Activated T-helper 1 cell treated with anti-CD3 and anti-CD28 coated beads, Interleukin-12 subunit alpha, Interleukin-12 subunit beta, Interleukin-2, Interleukin-4 antibody, amounts not matched to agents 30 ng/mL and 10 ng/mL and 1 ng/mL, durations not matched to agents 14 hours and 24 hours and 36 hours (primary cell): ENCODE measurements at regions not wholly inside any gene's neighbourhood (a gene's known extent, or its start where the extent isn't known, plus 50 kb on each side); places are given as distances from the start of the nearest gene placed in this dataset.

Experiments
- DNase-seq: peaks from one replicate; pipeline ENCODE4 v3.0.0; 2021; ENCODE audit warnings: low spot score
- H3K27ac Mint-ChIP-seq: one replicate; pipeline ENCODE4 v1.8.0; 2021; ENCODE audit warnings: mild to moderate bottlenecking, mixed read lengths
- H3K27me3 Mint-ChIP-seq: one replicate; pipeline ENCODE4 v1.8.0; 2022; ENCODE audit warnings: mild to moderate bottlenecking, moderate library complexity, mixed read lengths; ENCODE audit not compliant: insufficient read depth
- H3K36me3 Mint-ChIP-seq: one replicate; pipeline ENCODE4 v1.8.0; 2021; ENCODE audit warnings: low read depth, mixed read lengths
- H3K4me1 Mint-ChIP-seq: one replicate; pipeline ENCODE4 v1.8.0; 2021; ENCODE audit warnings: low read depth, mixed read lengths
- H3K4me3 Mint-ChIP-seq: one replicate; pipeline ENCODE4 v1.8.0; 2021; ENCODE audit warnings: mild to moderate bottlenecking, moderate library complexity, mixed read lengths
- H3K9me3 Mint-ChIP-seq: one replicate; pipeline ENCODE4 v1.8.0; 2021; ENCODE audit warnings: mixed read lengths
- intact Hi-C: fragments of 100-400 bp; cut with micrococcal nuclease; formaldehyde crosslinking; loops from one replicate; pipeline ENCODE4 v1.15.1; 2024

- Mint-ChIP-seq H3K4me3 (no peak overlapping the region), H3K9me3 (peaks cover 12% of the 10 kb centered on the region), H3K27ac (no peak overlapping the region), H3K36me3 (no peaks in the 10 kb centered on the region), H3K27me3 (no peaks in the 10 kb centered on the region), H3K4me1 (no peaks in the 10 kb centered on the region)
- DNase-seq: no peak
- intact Hi-C loops: no loop called here
Observed at GRCh38 chr16:35931722-35932121, 2472.3 kb downstream of the TP53TG3F start.
